Rectal smooth muscle tissue (tissue), 1 donor: ENCODE measurements at regions not wholly inside any gene's neighbourhood (a gene's known extent, or its start where the extent isn't known, plus 50 kb on each side); places are given as distances from the start of the nearest gene placed in this dataset.
"Not testable (repeated sequence)": the region's sequence is repeated elsewhere in the genome, so short reads cannot be mapped to it uniquely, and the experiment has no call there.

ENCODE experiments used
- H3K27ac ChIP-seq: one replicate; pipeline ENCODE4 v1.7.0; 2013; ENCODE audit warnings: low read depth, low read length, inconsistent platforms
- H3K27me3 ChIP-seq: one replicate; pipeline ENCODE4 v1.7.0; 2013; ENCODE audit warnings: low read length; ENCODE audit not compliant: control insufficient read depth, insufficient read depth
- H3K36me3 ChIP-seq: one replicate; pipeline ENCODE4 v1.7.0; 2013; ENCODE audit warnings: low read length; ENCODE audit not compliant: control insufficient read depth, insufficient read depth
- H3K4me1 ChIP-seq: one replicate; pipeline ENCODE4 v1.7.0; 2013; ENCODE audit warnings: low read length; ENCODE audit not compliant: control insufficient read depth, insufficient read depth
- H3K4me3 ChIP-seq: one replicate; pipeline ENCODE4 v1.7.0; 2013; ENCODE audit warnings: low read length
- H3K9ac ChIP-seq: one replicate; pipeline ENCODE4 v1.7.0; 2013; ENCODE audit warnings: low read length

- not testable (repeated sequence) for H3K36me3 ChIP-seq, H3K27ac ChIP-seq, H3K4me3 ChIP-seq, H3K4me1 ChIP-seq, H3K9ac ChIP-seq, H3K27me3 ChIP-seq
Measured at GRCh38 chr10:8347614-8348013, 293.1 kb downstream of the GATA3 start.

- Histone ChIP-seq H3K9ac (no peak overlapping the region), H3K27me3 (no peaks in the 10 kb centered on the region), H3K27ac (no peak overlapping the region), H3K36me3 (no peaks in the 10 kb centered on the region), H3K4me3 (no peak overlapping the region), H3K4me1 (no peaks in the 10 kb centered on the region)
Measured at GRCh38 chr10:8349610-8350249, 295.2 kb downstream of the GATA3 start.

- Histone ChIP-seq H3K27me3 (no peaks in the 10 kb centered on the region), H3K9ac (no peak overlapping the region), H3K4me1 (no peaks in the 10 kb centered on the region), H3K36me3 (no peaks in the 10 kb centered on the region), H3K4me3 (no peak overlapping the region), H3K27ac (no peak overlapping the region)
Measured at GRCh38 chr10:8350250-8350967, 295.9 kb downstream of the GATA3 start.

GRCh38 chr10:8352171-8353075, 297.9 kb downstream of the GATA3 start:
- Histone ChIP-seq H3K27me3 (no peaks in the 10 kb centered on the region), H3K9ac (no peak overlapping the region), H3K4me1 (no peaks in the 10 kb centered on the region), H3K4me3 (no peak overlapping the region), H3K36me3 (no peaks in the 10 kb centered on the region), H3K27ac (no peak overlapping the region)

GRCh38 chr10:8356283-8356682, 301.8 kb downstream of the GATA3 start:
- Histone ChIP-seq H3K27me3 (no peaks in the 10 kb centered on the region), H3K27ac (no peak overlapping the region), H3K36me3 (no peaks in the 10 kb centered on the region), H3K4me1 (no peaks in the 10 kb centered on the region), H3K4me3 (no peak overlapping the region), H3K9ac (no peak overlapping the region)

- H3K36me3 ChIP-seq, result no peaks in the 10 kb centered on the region
- H3K27me3 ChIP-seq, result no peaks in the 10 kb centered on the region
- no peaks in the 10 kb centered on the region for H3K4me1 ChIP-seq
- H3K9ac ChIP-seq, result no peak overlapping the region
- no peak overlapping the region for H3K4me3 ChIP-seq
- no peak overlapping the region for H3K27ac ChIP-seq
Measured at GRCh38 chr10:8359467-8359866, 305.0 kb downstream of the GATA3 start.

- no peaks in the 10 kb centered on the region for H3K4me1 ChIP-seq
- no peaks in the 10 kb centered on the region for H3K36me3 ChIP-seq
- H3K27ac ChIP-seq, result no peak overlapping the region
- H3K4me3 ChIP-seq, result no peak overlapping the region
- H3K9ac ChIP-seq, result no peak overlapping the region
- no peaks in the 10 kb centered on the region for H3K27me3 ChIP-seq
Measured at GRCh38 chr10:8360365-8360764, 305.9 kb downstream of the GATA3 start.

GRCh38 chr10:8360814-8361509, 306.5 kb downstream of the GATA3 start:
- Histone ChIP-seq H3K4me1 (no peaks in the 10 kb centered on the region), H3K9ac (no peak overlapping the region), H3K27ac (no peak overlapping the region), H3K27me3 (no peaks in the 10 kb centered on the region), H3K36me3 (no peaks in the 10 kb centered on the region), H3K4me3 (no peak overlapping the region)

GRCh38 chr10:8361510-8361844, 307.0 kb downstream of the GATA3 start:
- Histone ChIP-seq H3K27me3 (no peaks in the 10 kb centered on the region), H3K27ac (no peak overlapping the region), H3K9ac (no peak overlapping the region), H3K4me3 (no peak overlapping the region), H3K4me1 (no peaks in the 10 kb centered on the region), H3K36me3 (no peaks in the 10 kb centered on the region)

GRCh38 chr10:8365935-8366911, 311.7 kb downstream of the GATA3 start:
- no peaks in the 10 kb centered on the region for H3K4me1 ChIP-seq
- H3K27me3 ChIP-seq, result no peaks in the 10 kb centered on the region
- H3K4me3 ChIP-seq, result no peak overlapping the region
- H3K36me3 ChIP-seq, result no peaks in the 10 kb centered on the region
- no peak overlapping the region for H3K27ac ChIP-seq
- no peak overlapping the region for H3K9ac ChIP-seq

- H3K27ac ChIP-seq, H3K9ac ChIP-seq, H3K4me3 ChIP-seq, H3K27me3 ChIP-seq, H3K4me1 ChIP-seq, H3K36me3 ChIP-seq: not testable (repeated sequence)
Measured at GRCh38 chr10:8367672-8368411, 313.4 kb downstream of the GATA3 start.
